PC-3 (cell line): ENCODE measurements at regions not wholly inside any gene's neighbourhood (a gene's known extent, or its start where the extent isn't known, plus 50 kb on each side); places are given as distances from the start of the nearest gene placed in this dataset.

Experiments
- CTCF ChIP-seq: fragments of 300-600 bp; sonication (generic); conservative IDR thresholded peaks from 2 replicates; pipeline ENCODE4 v1.5.1; 2017; ENCODE audit warnings: antibody characterized with exemption, low read depth, mild to moderate bottlenecking, low read length
- EZH2 ChIP-seq: fragments of 300-600 bp; sonication (generic); IDR thresholded peaks from one replicate; pipeline ENCODE4 v1.6.1; 2017; ENCODE audit warnings: antibody characterized with exemption, mild to moderate bottlenecking, low read length; ENCODE audit not compliant: unreplicated experiment

- TF ChIP-seq CTCF, result no peak
- no peak for TF ChIP-seq EZH2
Observed at GRCh38 chr3:164360738-164361406, 717.4 kb downstream of the SI start.
